ENCODE measurements at regions not wholly inside any gene's neighbourhood (a gene's known extent, or its start where the extent isn't known, plus 50 kb on each side); places are given as distances from the start of the nearest gene placed in this dataset.

DNA sequence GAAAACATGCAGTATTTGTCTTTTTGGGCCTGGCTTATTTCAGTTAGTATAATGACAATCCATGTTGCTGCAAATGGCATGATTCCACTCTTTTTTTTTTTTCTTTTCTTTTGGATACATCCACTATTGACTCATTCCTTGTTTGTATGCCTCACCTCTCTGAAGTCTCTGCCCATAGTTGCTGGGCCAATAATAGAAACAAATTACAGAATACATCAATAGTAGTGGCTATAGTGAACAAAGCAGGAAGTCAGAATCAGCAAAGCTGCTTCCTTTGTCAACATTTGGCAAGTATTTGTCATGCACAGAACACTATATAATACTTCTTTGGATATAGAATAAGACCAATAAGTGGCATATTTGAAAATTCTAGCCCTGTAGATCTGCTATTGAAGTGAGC is 609.7 kb downstream of the STK39 start:
- H3K79me1 ChIP-seq (ENCODE audit: low read depth, low read length) = no peaks in the 10 kb centered on the region; the same call in 1 of the 2 replicates
- no peak overlapping the region for H2AFZ ChIP-seq (ENCODE audit: low read length)
- no peak overlapping the region for H2BK20ac ChIP-seq (ENCODE audit: low read length)
- H2BK120ac ChIP-seq (replicated peaks; ENCODE audit: low read depth, low read length) = no peak overlapping the region
- no peak overlapping the region for H3K14ac ChIP-seq (ENCODE audit: insufficient read length)
- no peak overlapping the region for H4K8ac ChIP-seq (ENCODE audit: extremely low read depth, insufficient read depth, low read length)
- H2BK12ac ChIP-seq (ENCODE audit: low read depth, low read length) = no peak overlapping the region
- H4K20me1 ChIP-seq (replicated peaks in 1 of 2; ENCODE audit: control insufficient read depth in 1 of 2, insufficient read depth in 2 of 2, low read length in 2 of 2) = no peaks in the 10 kb centered on the region
- no peaks in the 10 kb centered on the region for H3K4me1 ChIP-seq (replicated peaks in 1 of 4; ENCODE audit: control insufficient read depth in 3 of 4, insufficient read depth in 4 of 4, low read length in 3 of 4)
- H3K56ac ChIP-seq (replicated peaks; ENCODE audit: insufficient read length, low read depth, low read length) = no peak overlapping the region
- no peaks in the 10 kb centered on the region for H3K79me2 ChIP-seq (ENCODE audit: control insufficient read depth in 1 of 2, insufficient read depth in 2 of 2, low read length in 2 of 2)
- no peak for FAIRE-seq
- no peak overlapping the region for H3K4ac ChIP-seq (replicated peaks; ENCODE audit: insufficient read length, low read depth, low read length)
- no peak overlapping the region for H4K91ac ChIP-seq (replicated peaks; ENCODE audit: insufficient read length, low read length)
- no peaks in the 10 kb centered on the region for H3K27me3 ChIP-seq (replicated peaks in 1 of 4; ENCODE audit: control insufficient read depth in 3 of 4, extremely low read depth in 1 of 4, insufficient read depth in 3 of 4, low read length in 3 of 4)
- H4K5ac ChIP-seq (ENCODE audit: insufficient read length, low read depth, low read length) = no peak overlapping the region
- POLR2A ChIA-PET (ENCODE audit: partially characterized antibody) = interaction anchor here (0.6 to 0.7 kb wide), 2 partner anchors 11 to 870 kb away, joined by 3 read pairs; no protein-coding TSS in a partner anchor
- H3K23me2 ChIP-seq (ENCODE audit: low read depth, low read length) = no peaks in the 10 kb centered on the region
- no peak for DNase-seq (ENCODE audit: low read depth in 1 of 2, low spot score in 2 of 2)
- no peak overlapping the region for H2AK5ac ChIP-seq (ENCODE audit: low read depth, low read length)
- no peaks in the 10 kb centered on the region for H3K9me3 ChIP-seq (ENCODE audit: insufficient read depth in 2 of 2, low read depth in 1 of 2, low read length in 1 of 2)
- H3K36me3 ChIP-seq (ENCODE audit: control insufficient read depth in 2 of 4, insufficient read depth in 4 of 4, low read length in 3 of 4) = no peaks in the 10 kb centered on the region
- no peak for TF ChIP-seq ASH2L (IDR thresholded peaks at IDR 0.05; ENCODE audit: low read length)
- no peak for TF ChIP-seq TBP (IDR thresholded peaks at IDR 0.05; ENCODE audit: low read depth, low read length)
- TF ChIP-seq POLR2AphosphoS5 (IDR thresholded peaks at IDR 0.05; ENCODE audit: low read depth, low read length) = no peak
- TF ChIP-seq CTBP2 (IDR thresholded peaks at IDR 0.05; ENCODE audit: borderline replicate concordance, insufficient read depth, insufficient read length, low read length) = no peak
- no peak for TF ChIP-seq SRF (IDR thresholded peaks at IDR 0.05; ENCODE audit: low read depth, low read length)
- TF ChIP-seq HDAC6 (IDR thresholded peaks at IDR 0.05; ENCODE audit: low read depth, low read length) = no peak
- TF ChIP-seq JUN (IDR thresholded peaks at IDR 0.05; ENCODE audit: low read depth, low read length) = no peak
- H2BK5ac ChIP-seq (ENCODE audit: low read depth, low read length) = no peak overlapping the region
- H3K4me2 ChIP-seq (ENCODE audit: insufficient read depth in 1 of 2, low read depth in 2 of 2, low read length in 2 of 2) = no peak overlapping the region
- H2BK15ac ChIP-seq (ENCODE audit: low read length) = no peak overlapping the region
- H3K27ac ChIP-seq (ENCODE audit: low read depth, low read length) = no peak overlapping the region
- no peak overlapping the region for H3K18ac ChIP-seq (ENCODE audit: extremely low read depth, low read length)
- no peak overlapping the region for H3K9ac ChIP-seq (replicated peaks in 1 of 4; ENCODE audit: extremely low read depth in 1 of 4, low read depth in 3 of 4, low read length in 3 of 4)
- H3K23ac ChIP-seq (ENCODE audit: insufficient read length) = no peak overlapping the region
- H3K4me3 ChIP-seq (ENCODE audit: extremely low read depth in 1 of 4, insufficient read depth in 2 of 4, low read depth in 3 of 4, low read length in 4 of 4) = no peak overlapping the region
- CTCF ChIA-PET (ENCODE audit: partially characterized antibody) = interaction anchor here (0.6 to 1.6 kb wide), 4 partner anchors 23 to 856 kb away, joined by 3 to 5 read pairs (median 3); no protein-coding TSS in a partner anchor
